Left kidney (tissue), 1 donor: ENCODE measurements at regions not wholly inside any gene's neighbourhood (a gene's known extent, or its start where the extent isn't known, plus 50 kb on each side); places are given as distances from the start of the nearest gene placed in this dataset.
A peak's percentile ranks its signal among the peaks of the same experiment; 100 is the strongest.
"Not testable (repeated sequence)": the region's sequence is repeated elsewhere in the genome, so short reads cannot be mapped to it uniquely, and the experiment has no call there.

Experiments
- DNase-seq: peaks from one replicate; pipeline ENCODE4 v3.0.0-alpha.2; 2013

- DNase-seq, result no peak
Observed at GRCh38 chr9:129414377-129414992, 206.4 kb downstream of the C9orf50 start.

- DNase-seq, result peak; percentile 97
Observed at GRCh38 chr9:129413537-129414376, 207.1 kb downstream of the C9orf50 start.

DNA sequence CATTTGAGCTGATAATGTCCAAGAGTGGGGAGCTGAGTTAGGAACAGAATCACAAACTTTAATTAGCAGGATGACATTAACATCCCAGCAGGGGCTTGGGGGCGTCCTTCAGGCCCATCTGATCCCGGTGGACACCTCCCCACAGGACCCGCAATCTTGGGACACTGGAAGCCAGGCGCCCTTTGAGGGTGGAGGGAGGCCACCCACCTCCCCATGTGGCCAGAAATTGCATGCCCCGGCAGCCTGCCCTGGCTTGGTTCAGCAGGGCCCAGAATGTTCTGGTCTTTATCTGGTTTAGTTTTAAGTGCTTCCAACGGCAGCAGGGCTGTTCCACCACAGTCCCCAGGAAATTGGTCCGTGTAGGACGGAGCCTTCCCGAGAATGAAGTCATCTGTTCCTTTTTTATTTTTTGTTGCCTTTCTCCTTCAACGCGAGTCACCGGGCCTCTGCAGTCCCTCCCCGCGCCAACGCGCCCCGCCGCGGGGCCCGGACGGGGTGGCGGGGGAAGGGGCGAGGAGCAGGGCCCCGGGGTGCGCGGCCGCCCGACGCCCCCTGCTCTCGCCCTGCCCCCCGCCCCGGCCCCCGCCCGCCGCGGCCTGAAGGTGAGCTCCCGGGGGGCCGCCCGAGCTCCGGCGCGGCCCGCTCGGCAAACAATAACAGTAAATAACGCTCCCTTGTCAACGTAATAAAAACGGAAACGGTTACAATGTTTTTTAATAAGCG is 207.9 kb downstream of the C9orf50 start:
- no peak for DNase-seq

- not testable (repeated sequence) for DNase-seq
Observed at GRCh38 chr9:129412176-129412813, 208.6 kb downstream of the C9orf50 start.

GRCh38 chr9:129411501-129412175 is 209.3 kb downstream of the C9orf50 start:
- no peak for DNase-seq

DNA sequence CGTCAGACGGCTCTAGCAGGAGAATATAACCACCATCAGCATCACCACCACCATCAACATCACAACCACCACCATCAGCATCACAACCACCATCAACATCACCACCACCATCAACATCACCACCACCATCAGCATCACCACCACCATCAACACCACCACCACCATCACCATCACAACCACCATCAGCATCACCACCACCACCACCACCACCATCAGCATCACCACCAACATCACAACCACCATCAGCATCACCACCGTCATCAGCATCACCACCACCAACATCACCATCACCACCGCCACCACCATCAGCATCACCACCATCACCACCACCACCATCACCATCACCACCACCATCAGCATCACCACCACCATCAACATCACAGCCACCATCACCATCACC is 210.7 kb downstream of the C9orf50 start:
- no peak for DNase-seq

- DNase-seq, result no peak
Observed at GRCh38 chr9:129408535-129409215, 212.2 kb downstream of the C9orf50 start.

DNA sequence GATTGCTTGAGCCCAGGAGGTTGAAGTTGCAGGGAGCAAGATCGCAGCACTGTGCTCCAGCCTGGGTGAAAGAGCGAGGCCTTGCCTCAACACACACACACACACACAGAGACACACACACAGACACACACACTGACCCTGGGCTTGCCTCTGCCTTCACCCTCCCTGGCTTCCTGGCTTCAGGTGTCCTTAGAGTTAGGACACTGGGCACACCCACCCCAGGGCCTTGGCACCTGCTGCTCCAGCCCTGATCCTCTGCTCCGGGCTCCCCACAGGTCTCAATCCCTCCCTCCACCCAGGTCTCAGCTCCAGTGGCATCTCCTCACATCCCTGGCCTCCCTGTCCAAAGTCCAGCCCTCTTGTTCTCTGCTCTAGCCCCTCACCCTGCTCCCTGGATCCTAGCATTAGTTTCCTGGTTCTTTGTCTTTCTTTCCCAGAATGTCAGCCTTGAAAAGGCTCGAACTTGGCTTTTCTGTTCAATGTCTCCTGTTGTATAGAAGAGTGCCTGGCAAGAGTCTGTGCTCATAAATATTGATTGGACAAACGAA is 212.9 kb downstream of the C9orf50 start:
- no peak for DNase-seq

DNA sequence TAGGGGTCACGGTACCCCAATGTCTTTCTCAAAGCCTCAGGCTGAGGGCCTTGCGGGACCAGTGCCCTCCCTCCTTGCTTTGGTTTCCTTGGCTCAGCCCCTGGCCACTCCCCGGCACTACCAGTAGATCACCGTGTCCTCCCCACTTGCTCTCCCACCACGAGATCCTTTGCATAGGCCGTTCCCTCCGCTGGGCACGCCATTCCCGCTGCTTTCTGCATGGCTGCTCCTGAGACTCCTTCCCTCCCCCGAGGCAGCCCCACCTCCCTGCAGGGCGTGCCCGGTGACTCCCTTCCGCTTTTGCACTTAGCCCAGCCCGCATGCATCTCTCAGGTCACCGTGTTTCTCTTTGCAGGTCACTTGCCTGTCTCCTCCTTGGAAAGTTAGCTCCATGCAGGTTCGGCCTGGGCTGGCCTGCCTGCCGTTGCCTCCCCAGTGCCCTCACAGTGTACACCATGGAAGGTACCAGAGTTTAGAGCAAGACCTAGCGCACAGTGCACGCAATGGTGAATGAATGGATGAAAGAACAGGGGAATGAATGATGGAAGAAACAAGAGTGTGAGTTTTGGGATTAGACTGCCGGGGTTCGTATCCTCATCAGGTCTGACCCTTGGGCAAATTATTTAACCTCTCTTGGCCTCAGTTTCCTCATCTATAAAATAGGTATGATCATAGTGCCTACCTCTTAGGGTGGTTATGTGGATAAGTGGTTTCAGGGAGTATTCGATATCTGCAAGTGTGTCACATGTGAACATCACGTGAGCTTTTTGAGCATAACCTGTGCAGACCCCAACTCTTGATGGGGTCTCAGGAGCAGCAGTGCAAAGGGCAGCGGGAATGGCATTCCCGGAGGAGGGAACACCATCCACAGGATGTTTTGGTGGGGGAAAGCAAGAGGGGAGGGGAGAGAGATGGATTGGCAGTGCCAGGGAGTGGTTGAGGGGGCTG is 214.3 kb downstream of the C9orf50 start:
- no peak for DNase-seq

- DNase-seq, result no peak
Observed at GRCh38 chr9:129405827-129406213, 215.1 kb downstream of the C9orf50 start.

DNA sequence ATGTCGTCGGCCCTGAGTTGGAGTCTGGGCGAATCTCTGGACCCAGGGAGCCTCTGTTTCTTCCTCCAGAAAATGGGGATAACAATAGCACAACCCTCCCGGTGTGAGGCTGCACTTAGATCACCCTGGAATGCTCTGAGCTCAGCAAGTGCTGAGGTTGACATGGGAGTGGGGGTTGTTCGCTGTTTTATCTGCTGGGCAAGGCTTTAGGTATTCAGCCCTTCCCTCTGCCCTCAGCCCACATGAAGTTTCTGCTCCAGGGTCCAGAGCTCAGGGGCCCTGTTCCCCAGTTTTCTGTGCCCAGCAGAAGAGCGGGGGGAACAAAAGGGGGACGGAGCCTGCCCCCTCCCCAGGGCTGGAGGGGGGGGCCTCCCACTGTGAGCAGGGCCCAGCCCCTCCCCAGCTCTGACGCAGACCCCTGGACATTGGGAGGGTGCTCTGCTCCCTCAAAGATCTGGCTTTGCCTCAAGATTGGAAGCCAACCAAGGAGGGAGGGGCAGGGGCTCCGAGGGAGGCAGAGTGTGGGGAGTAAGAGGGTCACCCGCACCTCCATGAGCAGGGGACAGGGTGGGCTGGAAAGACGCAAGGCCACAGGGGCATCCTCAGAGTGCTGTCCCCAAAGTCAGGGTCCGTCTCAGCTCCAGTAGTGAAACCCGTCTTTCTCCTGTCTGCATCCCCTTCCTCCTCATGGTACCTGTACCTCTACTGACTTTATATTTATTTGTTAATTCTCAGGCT is 215.6 kb downstream of the C9orf50 start:
- no peak for DNase-seq

- DNase-seq, result no peak
Observed at GRCh38 chr9:129404621-129405020, 216.3 kb downstream of the C9orf50 start.

DNA sequence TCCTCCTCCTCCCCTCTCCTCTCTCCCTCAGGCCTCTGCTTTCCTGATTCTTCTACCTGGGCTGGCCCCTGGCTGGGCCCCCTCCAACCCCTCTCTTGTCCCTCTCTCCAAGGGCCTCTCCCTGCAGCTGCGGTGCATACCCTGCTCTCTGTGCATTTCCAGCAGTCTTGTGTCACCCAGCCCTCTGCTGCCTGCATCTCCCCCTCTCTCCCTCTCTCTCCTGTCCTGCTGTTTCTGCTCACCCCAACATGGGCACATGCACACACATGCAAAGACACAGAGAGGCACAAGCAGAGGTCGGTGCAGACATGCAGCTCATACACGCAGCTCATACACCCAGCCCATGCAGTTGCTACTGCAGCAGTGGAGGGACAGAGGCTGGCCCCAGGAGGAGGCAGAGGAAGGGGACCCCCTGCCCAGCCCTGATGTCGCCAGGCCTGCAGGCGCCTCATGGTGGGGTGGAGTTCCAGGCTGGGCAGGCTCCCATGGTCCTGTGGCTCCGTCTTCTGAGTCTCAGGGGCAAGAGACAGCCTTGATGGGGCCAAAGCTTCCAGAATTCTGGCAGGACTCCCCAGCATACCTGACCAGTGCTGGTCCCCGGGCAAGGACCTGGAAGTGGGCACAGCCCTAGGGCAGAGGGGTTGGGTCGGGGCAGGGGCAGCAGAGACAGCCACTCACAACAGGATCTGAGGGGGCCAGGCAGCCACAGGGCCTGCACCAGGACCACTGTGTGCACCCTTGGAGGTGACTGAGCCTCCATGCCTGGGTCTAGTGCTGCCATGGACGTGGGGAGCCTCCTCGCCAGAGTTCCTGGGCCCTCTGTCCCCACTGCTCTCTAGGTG is 216.9 kb downstream of the C9orf50 start:
- DNase-seq, result no peak

- no peak for DNase-seq
Observed at GRCh38 chr9:129402931-129403778, 217.7 kb downstream of the C9orf50 start.

DNA sequence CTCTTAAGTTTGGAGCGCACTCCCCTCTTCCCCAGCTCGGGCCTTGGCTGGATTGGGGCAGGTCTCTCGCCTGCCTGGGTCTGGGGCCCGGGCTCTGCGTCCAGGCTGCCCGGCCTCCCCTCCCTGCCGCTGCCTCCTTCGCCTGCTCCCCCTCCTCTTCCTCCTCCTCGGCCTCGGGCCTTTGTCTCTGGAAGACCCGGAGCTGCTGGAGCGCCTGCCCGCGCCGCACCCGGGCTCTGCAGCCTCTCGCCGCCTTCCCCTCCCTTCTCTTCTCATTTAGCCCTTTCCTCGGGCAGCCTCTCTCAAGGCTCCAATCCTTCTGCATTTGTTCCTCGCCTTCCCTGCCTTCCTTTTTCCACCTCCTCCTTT is 218.5 kb downstream of the C9orf50 start:
- no peak for DNase-seq

- DNase-seq, result no peak
Observed at GRCh38 chr9:129401623-129402370, 219.1 kb downstream of the C9orf50 start.
